Central memory CD4-positive, alpha-beta T cell (primary cell): ENCODE measurements at regions not wholly inside any gene's neighbourhood (a gene's known extent, or its start where the extent isn't known, plus 50 kb on each side); places are given as distances from the start of the nearest gene placed in this dataset.
"Not testable (repeated sequence)": the region's sequence is repeated elsewhere in the genome, so short reads cannot be mapped to it uniquely, and the experiment has no call there.

ENCODE experiments used
- DNase-seq: peaks from one replicate; pipeline ENCODE4 v3.0.0; 2022

GRCh38 chr9:87049929-87050608 lies 102.8 kb upstream of the GAS1 start:
- DNase-seq: not testable (repeated sequence)

- no peak for DNase-seq
Measured at GRCh38 chr9:87054999-87055686, 107.8 kb upstream of the GAS1 start.

GRCh38 chr9:87059772-87060171 lies 112.5 kb upstream of the GAS1 start:
- DNase-seq: no peak

- DNase-seq: no peak
Measured at GRCh38 chr9:87062746-87063145, 115.4 kb upstream of the GAS1 start.

- no peak for DNase-seq
Measured at GRCh38 chr9:87063246-87063645, 115.9 kb upstream of the GAS1 start.

- no peak for DNase-seq
Measured at GRCh38 chr9:87063871-87064270, 116.6 kb upstream of the GAS1 start.

DNA sequence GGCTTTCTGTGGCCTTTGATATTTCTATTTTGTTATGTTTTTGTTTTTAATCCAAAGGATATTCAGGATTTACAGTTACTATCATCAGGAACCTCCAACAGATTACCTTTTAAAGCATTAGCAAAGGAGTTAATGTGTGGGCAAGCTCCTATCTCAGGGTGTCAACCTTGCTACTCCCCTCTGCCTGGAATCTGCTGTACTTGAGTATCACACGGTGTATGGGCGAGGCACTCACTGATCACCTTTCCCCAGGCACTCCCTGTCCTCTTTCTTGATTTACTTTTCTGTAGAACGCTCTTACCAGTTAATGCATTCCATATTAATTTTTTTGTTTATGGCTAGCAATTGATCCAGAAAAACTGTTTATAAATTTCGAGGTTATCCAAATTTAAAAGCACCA lies 117.0 kb upstream of the GAS1 start:
- DNase-seq: no peak

- DNase-seq: no peak
Measured at GRCh38 chr9:87065981-87066380, 118.7 kb upstream of the GAS1 start.

DNA sequence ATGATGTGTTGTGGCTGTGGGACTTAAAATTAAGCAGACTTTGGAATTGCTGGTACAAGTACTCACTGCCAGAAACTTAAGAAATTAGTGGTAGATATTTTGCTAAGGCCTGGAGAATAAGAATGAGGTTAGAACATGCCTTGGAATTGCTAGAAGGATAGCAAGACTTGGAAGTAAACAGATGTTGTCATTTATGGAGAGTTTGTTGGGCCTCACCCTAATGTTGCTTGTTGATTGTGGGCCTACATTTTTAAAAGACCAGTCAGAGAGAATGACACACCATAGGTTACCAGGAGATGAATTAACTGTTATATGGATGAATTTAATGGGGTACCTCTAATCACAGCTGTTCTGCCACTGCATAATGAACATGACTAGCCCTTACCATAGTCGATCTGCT lies 120.1 kb upstream of the GAS1 start:
- DNase-seq: no peak

- DNase-seq: no peak
Measured at GRCh38 chr9:87068177-87068840, 121.0 kb upstream of the GAS1 start.

DNA sequence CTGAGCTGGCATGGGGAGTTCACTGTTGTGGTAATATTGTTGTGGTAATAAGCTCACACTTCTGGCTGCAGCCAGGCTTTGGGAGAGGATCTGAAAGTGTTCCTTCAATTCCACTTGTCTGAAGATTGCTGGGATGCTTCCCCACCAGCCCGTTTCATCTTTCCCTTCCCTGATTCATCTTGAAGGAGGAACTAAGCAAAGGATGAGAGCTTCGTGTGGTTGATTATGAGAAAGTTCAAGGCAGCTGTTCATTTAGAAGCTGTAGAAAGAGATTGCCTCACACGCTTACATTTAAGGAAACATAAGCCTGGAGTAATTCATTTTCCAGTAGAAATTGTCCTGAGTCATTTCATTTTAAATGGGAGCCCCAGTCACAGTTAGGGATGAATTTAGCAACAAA lies 122.4 kb upstream of the GAS1 start:
- DNase-seq: no peak

DNA sequence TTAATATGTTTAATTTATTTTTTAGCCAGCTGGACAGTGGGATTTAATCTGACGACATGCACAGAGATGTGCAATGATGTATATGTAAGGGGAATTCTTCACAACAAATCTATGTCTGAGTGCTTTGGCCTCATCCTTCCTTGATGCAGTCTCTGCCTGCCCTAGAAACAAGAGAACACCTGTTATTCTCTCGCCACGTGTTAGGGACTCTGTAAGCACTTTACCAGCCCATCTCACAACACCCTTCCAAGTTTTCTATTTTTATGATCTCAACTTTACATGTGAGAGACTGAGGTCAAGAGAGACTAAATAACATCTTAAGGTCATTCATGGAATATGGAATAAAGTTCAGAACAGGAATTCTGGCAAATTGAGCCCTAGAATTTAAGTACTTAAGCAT lies 123.0 kb upstream of the GAS1 start:
- no peak for DNase-seq

GRCh38 chr9:87071473-87071872 lies 124.2 kb upstream of the GAS1 start:
- DNase-seq: no peak

DNA sequence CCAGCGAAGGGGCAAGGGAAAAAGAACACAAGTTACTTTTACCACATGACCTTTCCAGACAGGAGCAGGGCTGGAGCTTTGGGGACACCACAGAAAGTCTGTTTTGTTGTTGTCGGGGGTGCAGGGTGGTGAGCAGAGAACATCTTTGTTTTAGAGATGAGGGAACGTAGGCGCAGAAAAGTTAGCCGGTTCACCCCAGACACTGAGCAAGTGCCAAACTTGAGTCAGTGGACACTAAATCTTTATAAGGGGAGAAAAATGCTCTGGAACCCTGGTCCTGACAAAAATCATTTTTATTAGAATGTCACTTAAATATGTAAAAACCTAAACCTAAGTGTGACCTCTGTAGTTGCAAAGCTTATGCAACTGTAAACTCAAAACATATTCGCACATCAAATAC lies 126.4 kb upstream of the GAS1 start:
- no peak for DNase-seq

GRCh38 chr9:87075537-87075936 lies 128.2 kb upstream of the GAS1 start:
- no peak for DNase-seq

DNA sequence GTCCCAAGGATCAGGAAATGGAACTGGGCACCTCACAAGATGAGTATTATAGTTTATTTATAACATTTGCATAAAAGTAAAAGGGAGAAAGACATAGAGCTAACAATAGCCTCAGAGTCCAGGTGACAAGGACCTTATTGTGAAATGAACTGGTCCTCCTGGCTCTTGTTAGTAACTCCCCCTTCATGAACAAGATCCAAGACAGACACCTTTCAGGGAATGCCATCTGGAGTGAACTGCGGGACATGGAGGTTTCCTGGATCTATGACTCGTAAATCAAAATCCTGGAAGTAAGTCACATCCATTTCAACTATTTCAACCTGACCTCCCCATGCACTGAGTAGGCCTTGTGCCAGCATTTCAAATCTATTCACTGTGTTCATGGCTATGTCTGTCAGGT lies 129.5 kb upstream of the GAS1 start:
- DNase-seq: no peak

GRCh38 chr9:87077986-87078385 lies 130.7 kb upstream of the GAS1 start:
- DNase-seq: no peak

- no peak for DNase-seq
Measured at GRCh38 chr9:87080512-87081264, 133.4 kb upstream of the GAS1 start.

- no peak for DNase-seq
Measured at GRCh38 chr9:87081503-87081902, 134.2 kb upstream of the GAS1 start.

DNA sequence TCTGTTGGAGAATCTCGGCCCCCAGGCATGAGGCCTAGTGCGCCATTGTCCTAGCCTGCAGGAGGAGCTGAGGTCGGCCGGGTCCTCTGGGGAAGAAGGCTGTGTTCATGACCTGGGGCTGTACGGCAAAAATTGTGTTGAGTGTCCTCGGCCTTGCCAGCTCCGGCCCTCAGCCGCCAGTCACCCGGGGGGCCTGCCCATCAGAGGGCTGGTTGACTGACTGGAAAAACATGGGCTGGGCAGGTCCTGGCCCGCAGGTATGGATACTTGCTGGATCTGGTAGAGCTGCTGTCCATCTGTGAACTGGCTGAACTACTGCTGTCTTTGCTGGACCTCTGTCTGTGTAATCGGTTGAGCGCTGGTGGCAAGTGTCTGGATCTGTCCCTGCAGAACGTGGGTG lies 136.7 kb upstream of the GAS1 start:
- DNase-seq: no peak

DNA sequence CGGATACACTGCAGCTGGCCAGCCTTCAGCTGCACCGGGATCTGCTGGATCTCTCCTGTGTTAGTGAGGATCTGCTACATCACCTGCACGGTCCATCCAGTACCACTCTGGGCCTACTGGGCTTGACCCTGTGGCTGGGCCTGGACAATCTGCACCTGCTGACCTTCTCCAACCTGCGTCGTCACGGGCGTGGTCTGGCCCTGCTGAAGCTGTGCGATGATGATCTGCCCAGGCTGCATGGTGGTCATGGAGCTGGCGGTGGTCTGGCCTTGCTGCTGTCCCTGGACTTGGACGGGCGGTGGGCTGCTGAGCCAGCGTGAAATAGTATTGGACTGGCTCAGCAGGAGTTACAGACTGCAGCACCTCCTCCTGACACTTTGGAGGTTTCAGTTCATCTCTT lies 137.1 kb upstream of the GAS1 start:
- no peak for DNase-seq

DNA sequence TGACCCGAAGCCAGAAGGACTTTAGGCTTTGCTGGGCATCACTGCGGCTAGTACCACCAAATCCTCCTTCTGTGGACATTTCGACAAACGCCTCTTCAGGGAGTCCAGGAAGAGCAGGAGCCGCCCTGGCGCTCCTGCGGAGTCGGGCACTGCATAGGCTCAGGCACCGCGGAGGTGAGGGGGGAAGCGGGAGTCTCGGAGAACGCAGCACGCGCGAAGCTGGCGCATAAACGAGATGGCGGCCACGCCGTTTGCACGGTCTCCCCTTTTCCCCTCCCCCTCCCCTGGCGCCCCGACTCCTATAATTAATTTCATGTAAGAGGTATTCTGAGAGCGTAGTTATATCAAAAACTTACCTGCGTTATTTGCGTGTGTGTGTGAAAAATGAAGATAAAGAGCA lies 137.8 kb upstream of the GAS1 start:
- no peak for DNase-seq

DNA sequence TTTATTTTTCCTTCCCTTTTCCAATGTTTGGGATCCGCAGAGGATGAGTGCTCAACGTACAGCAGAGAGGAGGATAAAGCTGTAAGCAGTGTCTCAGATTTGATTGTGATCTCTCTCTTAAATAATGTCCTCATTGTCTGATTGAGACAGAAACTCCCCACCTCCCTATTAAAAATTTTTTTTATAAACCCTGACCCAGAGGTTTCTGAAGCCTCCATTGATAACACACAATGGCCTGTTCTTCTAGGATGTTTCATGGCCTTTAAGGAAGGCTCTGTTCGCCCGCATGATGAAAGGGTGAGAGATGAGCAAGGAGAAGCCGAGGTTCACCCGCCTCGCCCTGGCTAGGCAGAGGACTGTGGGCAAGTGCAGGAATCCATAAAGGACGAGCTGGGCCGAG lies 138.2 kb upstream of the GAS1 start:
- DNase-seq: no peak
